GM12874 (cell line): ENCODE measurements at regions not wholly inside any gene's neighbourhood (a gene's known extent, or its start where the extent isn't known, plus 50 kb on each side); places are given as distances from the start of the nearest gene placed in this dataset.

Source experiments
- CTCF ChIP-seq: IDR thresholded peaks from 2 replicates; pipeline ENCODE4 v1.5.1; 2011; ENCODE audit warnings: low read depth, mild to moderate bottlenecking, control low read depth, low read length, moderate library complexity; ENCODE audit not compliant: insufficient read depth

- no peak for TF ChIP-seq CTCF
These were observed 216.2 kb downstream of the MYLK4 start for GRCh38 chr6:2534406-2535042.

GRCh38 chr6:2531426-2532215 is 219.1 kb downstream of the MYLK4 start:
- TF ChIP-seq CTCF = no peak

GRCh38 chr6:2529211-2529719 is 221.5 kb downstream of the MYLK4 start:
- TF ChIP-seq CTCF = no peak

- TF ChIP-seq CTCF = no peak
These were observed 222.6 kb downstream of the MYLK4 start for GRCh38 chr6:2528156-2528555.

DNA sequence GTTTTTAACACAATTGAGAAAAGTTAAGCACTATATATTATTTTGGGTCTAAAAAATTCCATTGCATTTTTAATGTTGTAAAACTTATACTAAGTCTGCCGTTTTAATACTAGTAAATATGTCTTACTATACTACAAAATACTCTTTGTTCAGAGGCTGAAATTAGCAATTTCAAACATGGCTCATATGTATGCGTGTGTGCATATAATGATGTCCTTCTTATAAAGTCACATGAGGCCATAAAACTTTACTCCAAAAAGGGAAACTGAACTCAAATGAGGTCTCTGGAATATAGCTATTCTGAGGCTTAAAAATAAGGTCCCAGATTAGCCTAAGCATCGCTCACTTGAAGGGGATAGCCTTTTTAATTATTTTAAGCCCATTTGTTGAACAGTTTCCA is 224.0 kb downstream of the MYLK4 start:
- TF ChIP-seq CTCF = no peak

- TF ChIP-seq CTCF = peak; percentile 17; the same call in 1 of the 2 replicates
These were observed 226.6 kb downstream of the MYLK4 start for GRCh38 chr6:2524090-2524489.

DNA sequence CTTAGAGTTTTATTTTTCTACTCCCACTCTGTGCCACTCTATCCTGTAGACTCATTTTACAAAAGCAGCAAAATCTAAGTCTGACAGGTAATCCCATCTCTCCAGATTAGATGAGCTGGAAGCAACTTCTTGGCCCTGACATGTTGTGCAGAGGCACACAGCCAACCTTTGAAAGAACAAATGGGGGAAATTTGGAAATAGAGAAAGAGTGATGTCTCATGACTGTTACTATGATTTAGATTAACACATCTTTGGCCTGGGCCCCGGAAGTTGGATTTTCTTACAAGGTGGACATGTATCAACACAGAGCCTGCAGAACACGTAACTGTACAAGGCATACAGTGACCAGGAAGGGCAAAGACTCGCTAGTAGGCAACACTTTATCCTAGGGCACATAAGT is 227.7 kb downstream of the MYLK4 start:
- TF ChIP-seq CTCF = no peak
